ENCODE measurements at regions not wholly inside any gene's neighbourhood (a gene's known extent, or its start where the extent isn't known, plus 50 kb on each side); places are given as distances from the start of the nearest gene placed in this dataset.

DNA sequence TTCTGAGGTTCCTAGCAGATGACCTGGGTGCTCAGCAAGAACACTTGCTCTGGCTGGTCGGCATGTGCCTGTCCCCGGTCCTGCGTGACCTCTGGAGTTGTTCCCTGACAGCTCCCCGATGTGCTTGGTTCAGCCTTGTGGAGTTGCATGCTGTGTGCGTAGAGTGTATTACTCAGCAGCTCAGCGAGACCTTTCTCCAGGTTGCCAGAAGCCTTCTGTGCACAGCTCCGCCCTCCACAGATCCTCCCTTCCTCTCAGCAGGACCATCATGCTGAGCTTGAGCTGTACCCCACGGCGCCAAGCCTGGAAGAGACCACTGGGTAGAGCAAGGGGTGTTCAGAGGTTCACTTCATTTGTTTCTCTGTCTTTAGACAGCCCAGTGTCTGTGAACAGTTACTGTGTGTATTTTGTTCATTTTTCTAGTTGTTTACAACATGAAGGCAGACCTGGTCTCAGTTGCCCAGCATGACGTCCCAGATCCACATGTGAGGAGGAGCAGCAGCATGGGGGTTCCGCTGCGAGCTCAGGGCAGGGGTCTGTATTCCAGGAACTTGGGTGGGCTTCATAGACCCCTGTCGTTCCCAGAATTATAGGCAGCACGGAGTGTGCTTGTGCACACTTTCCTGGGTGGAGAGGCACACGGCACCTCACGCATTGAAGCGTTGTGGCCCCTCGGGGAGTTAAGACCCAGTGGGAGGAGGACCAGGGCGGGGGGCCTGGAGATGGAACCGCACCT lies 148.6 kb downstream of the IGLL1 start:
- TF ChIP-seq, protein P1, sequence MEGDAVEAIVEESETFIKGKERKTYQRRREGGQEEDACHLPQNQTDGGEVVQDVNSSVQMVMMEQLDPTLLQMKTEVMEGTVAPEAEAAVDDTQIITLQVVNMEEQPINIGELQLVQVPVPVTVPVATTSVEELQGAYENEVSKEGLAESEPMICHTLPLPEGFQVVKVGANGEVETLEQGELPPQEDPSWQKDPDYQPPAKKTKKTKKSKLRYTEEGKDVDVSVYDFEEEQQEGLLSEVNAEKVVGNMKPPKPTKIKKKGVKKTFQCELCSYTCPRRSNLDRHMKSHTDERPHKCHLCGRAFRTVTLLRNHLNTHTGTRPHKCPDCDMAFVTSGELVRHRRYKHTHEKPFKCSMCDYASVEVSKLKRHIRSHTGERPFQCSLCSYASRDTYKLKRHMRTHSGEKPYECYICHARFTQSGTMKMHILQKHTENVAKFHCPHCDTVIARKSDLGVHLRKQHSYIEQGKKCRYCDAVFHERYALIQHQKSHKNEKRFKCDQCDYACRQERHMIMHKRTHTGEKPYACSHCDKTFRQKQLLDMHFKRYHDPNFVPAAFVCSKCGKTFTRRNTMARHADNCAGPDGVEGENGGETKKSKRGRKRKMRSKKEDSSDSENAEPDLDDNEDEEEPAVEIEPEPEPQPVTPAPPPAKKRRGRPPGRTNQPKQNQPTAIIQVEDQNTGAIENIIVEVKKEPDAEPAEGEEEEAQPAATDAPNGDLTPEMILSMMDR (IDR thresholded peaks at IDR 0.05; ENCODE audit: low read length): no peak
- no peak for TF ChIP-seq EZH2 (IDR thresholded peaks at IDR 0.05; ENCODE audit: borderline replicate concordance, low read length)

Data from OCI-LY1 (cell line).